PC-9 (cell line): ENCODE measurements at regions not wholly inside any gene's neighbourhood (a gene's known extent, or its start where the extent isn't known, plus 50 kb on each side); places are given as distances from the start of the nearest gene placed in this dataset.

Source experiments
- CTCF ChIP-seq: fragments of 200-600 bp; sonication (generic); conservative IDR thresholded peaks from 2 replicates; pipeline ENCODE4 v1.6.1; 2017; ENCODE audit warnings: mixed run types, antibody characterized with exemption, mild to moderate bottlenecking, moderate library complexity
- EZH2 ChIP-seq: fragments of 200-600 bp; sonication (generic); IDR thresholded peaks from 2 replicates; pipeline ENCODE4 v1.8.0; 2017; ENCODE audit warnings: antibody characterized with exemption, low read depth

DNA sequence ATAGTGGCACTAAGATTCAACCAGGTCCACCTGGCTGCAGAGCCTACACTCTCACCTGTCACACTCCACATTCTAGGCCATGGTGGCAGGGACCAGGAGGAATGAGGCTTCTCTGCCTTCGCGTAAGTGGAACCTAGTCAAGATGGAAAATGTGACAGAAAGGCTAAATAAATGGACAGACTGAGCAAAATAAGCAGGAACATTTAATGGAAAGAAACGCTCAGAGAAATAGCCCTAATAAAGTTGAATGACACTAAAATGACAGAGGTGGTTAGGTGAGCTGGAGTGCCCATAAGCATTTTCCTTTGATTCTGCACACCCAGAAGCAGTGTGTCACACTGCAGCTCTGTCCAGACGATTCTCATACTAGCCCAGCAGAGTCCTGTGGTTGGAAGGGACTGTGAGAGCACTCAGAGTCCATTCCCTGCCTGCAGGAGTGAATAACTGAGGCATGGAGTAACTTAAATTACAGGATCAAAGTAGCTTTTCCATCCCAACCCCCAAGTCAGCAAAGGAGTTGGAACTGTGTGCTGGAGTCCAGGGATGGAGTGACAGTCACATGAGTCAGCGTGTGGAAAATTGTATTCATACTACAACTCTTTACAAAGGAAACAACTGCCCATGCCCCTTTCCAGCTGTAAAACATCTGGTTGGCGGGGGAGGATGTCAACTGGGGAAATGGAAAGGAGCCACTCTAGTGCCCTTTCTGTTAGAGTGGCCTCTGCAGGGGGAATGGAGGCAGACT is 105.4 kb upstream of the LGALSL start:
- no peak for TF ChIP-seq EZH2
- no peak for TF ChIP-seq CTCF
